Progenitor cell of endocrine pancreas (in vitro differentiated cells): ENCODE measurements at regions not wholly inside any gene's neighbourhood (a gene's known extent, or its start where the extent isn't known, plus 50 kb on each side); places are given as distances from the start of the nearest gene placed in this dataset.

Experiments
- DNase-seq: peaks from one replicate; pipeline ENCODE4 v3.0.0; 2021; ENCODE audit warnings: low spot score; ENCODE audit not compliant: unreplicated experiment
- H3K27ac Mint-ChIP-seq: 2 replicates; pipeline ENCODE4 v1.8.0; 2021; ENCODE audit warnings: mild to moderate bottlenecking, moderate library complexity, mixed read lengths
- H3K27me3 Mint-ChIP-seq: 2 replicates; pipeline ENCODE4 v1.8.0; 2021; ENCODE audit warnings: mixed read lengths
- H3K36me3 Mint-ChIP-seq: 2 replicates; pipeline ENCODE4 v1.8.0; 2022; ENCODE audit warnings: mixed read lengths; ENCODE audit not compliant: insufficient read depth
- H3K4me1 Mint-ChIP-seq: 2 replicates; pipeline ENCODE4 v1.8.0; 2021; ENCODE audit warnings: low read depth, mixed read lengths
- H3K4me3 Mint-ChIP-seq: 2 replicates; pipeline ENCODE4 v1.8.0; 2021; ENCODE audit warnings: low read depth, mild to moderate bottlenecking, moderate library complexity, mixed read lengths
- H3K9me3 Mint-ChIP-seq: 2 replicates; pipeline ENCODE4 v1.8.0; 2021; ENCODE audit warnings: low read depth, mixed read lengths
- CTCF ChIP-seq: fragments of 200-600 bp; sonication (generic); IDR thresholded peaks from one replicate; pipeline ENCODE4 v1.5.0; 2021; ENCODE audit warnings: antibody characterized with exemption, mild to moderate bottlenecking; ENCODE audit not compliant: unreplicated experiment

- DNase-seq: no peak
- Mint-ChIP-seq H3K27me3 (peaks cover 55% of the 10 kb centered on the region), H3K36me3 (no peaks in the 10 kb centered on the region), H3K27ac (no peak overlapping the region), H3K4me3 (no peak overlapping the region), H3K4me1 (peaks cover 9% of the 10 kb centered on the region), H3K9me3 (no peaks in the 10 kb centered on the region)
- no peak for TF ChIP-seq CTCF
These were observed 86.7 kb downstream of the FAM43A start for GRCh38 chr3:194772241-194773000.

GRCh38 chr3:194773216-194773615 lies 87.5 kb downstream of the FAM43A start:
- TF ChIP-seq CTCF: no peak
- no peak overlapping the region for H3K27ac Mint-ChIP-seq

GRCh38 chr3:194773771-194774455 lies 88.2 kb downstream of the FAM43A start:
- no peak for TF ChIP-seq CTCF
- H3K9me3 Mint-ChIP-seq: no peaks in the 10 kb centered on the region
- DNase-seq: no peak
- peaks cover 4% of the 10 kb centered on the region for H3K4me1 Mint-ChIP-seq
- H3K4me3 Mint-ChIP-seq: no peak overlapping the region
- no peak overlapping the region for H3K27ac Mint-ChIP-seq
- no peaks in the 10 kb centered on the region for H3K36me3 Mint-ChIP-seq
- peaks cover 56% of the 10 kb centered on the region for H3K27me3 Mint-ChIP-seq

More at GRCh38 chr3:194773216-194773615, 87.5 kb downstream of the FAM43A start:
- Mint-ChIP-seq H3K4me3 (no peak overlapping the region), H3K9me3 (no peaks in the 10 kb centered on the region), H3K4me1 (peaks cover 7% of the 10 kb centered on the region), H3K27me3 (peaks cover 56% of the 10 kb centered on the region), H3K36me3 (no peaks in the 10 kb centered on the region)
- no peak for DNase-seq

- Mint-ChIP-seq H3K4me1 (no peaks in the 10 kb centered on the region), H3K4me3 (no peak overlapping the region), H3K9me3 (no peaks in the 10 kb centered on the region)
These were observed 89.6 kb downstream of the FAM43A start for GRCh38 chr3:194775266-194775665.

More at GRCh38 chr3:194775266-194775665, 89.6 kb downstream of the FAM43A start:
- H3K36me3 Mint-ChIP-seq: no peaks in the 10 kb centered on the region
- TF ChIP-seq CTCF: no peak
- H3K27me3 Mint-ChIP-seq: peaks cover 55% of the 10 kb centered on the region
- DNase-seq: no peak
- H3K27ac Mint-ChIP-seq: no peak overlapping the region
